Nephron progenitor cell (in vitro differentiated cells): ENCODE measurements at regions not wholly inside any gene's neighbourhood (a gene's known extent, or its start where the extent isn't known, plus 50 kb on each side); places are given as distances from the start of the nearest gene placed in this dataset.
A peak's percentile ranks its signal among the peaks of the same experiment; 100 is the strongest.

ENCODE experiments used
- DNase-seq: peaks from one replicate; pipeline ENCODE4 v3.0.0; 2021
- H3K27ac Mint-ChIP-seq: 2 replicates; pipeline ENCODE4 v1.8.0; 2021; ENCODE audit warnings: mild to moderate bottlenecking, moderate library complexity, mixed read lengths
- H3K27me3 Mint-ChIP-seq: 2 replicates; pipeline ENCODE4 v1.8.0; 2021; ENCODE audit warnings: mild to moderate bottlenecking, low read depth, mixed read lengths; ENCODE audit not compliant: poor library complexity
- H3K36me3 Mint-ChIP-seq: 2 replicates; pipeline ENCODE4 v1.8.0; 2021; ENCODE audit warnings: low read depth, mixed read lengths
- H3K4me1 Mint-ChIP-seq: 2 replicates; pipeline ENCODE4 v1.8.0; 2021; ENCODE audit warnings: mixed read lengths
- H3K4me3 Mint-ChIP-seq: 2 replicates; pipeline ENCODE4 v1.8.0; 2021; ENCODE audit warnings: mild to moderate bottlenecking, moderate library complexity, mixed read lengths
- H3K9me3 Mint-ChIP-seq: 2 replicates; pipeline ENCODE4 v1.8.0; 2021; ENCODE audit warnings: mild to moderate bottlenecking, moderate library complexity, mixed read lengths
- CTCF ChIP-seq: fragments of 200-600 bp; sonication (generic); IDR thresholded peaks from 2 replicates; pipeline ENCODE4 v1.5.0; 2021; ENCODE audit warnings: antibody characterized with exemption

GRCh38 chr16:73730481-73731090, 566.0 kb upstream of the PSMD7 start:
- no peak overlapping the region for H3K27ac Mint-ChIP-seq
- peaks cover 1% of the 10 kb centered on the region for H3K4me1 Mint-ChIP-seq
- H3K27me3 Mint-ChIP-seq = peaks cover 3% of the 10 kb centered on the region
- peaks cover 6% of the 10 kb centered on the region for H3K36me3 Mint-ChIP-seq
- H3K4me3 Mint-ChIP-seq = no peak overlapping the region
- no peak for DNase-seq
- H3K9me3 Mint-ChIP-seq = peaks cover 29% of the 10 kb centered on the region
- no peak for TF ChIP-seq CTCF

- Mint-ChIP-seq H3K27me3 (peaks cover 3% of the 10 kb centered on the region), H3K4me1 (peaks cover 18% of the 10 kb centered on the region), H3K4me3 (no peak overlapping the region), H3K9me3 (no peaks in the 10 kb centered on the region), H3K36me3 (no peaks in the 10 kb centered on the region), H3K27ac (no peak overlapping the region)
- no peak for TF ChIP-seq CTCF
- DNase-seq = no peak
These were observed 571.5 kb upstream of the PSMD7 start for GRCh38 chr16:73725156-73725555.

GRCh38 chr16:73724503-73724902, 572.1 kb upstream of the PSMD7 start:
- H3K36me3 Mint-ChIP-seq = no peaks in the 10 kb centered on the region
- no peaks in the 10 kb centered on the region for H3K9me3 Mint-ChIP-seq
- H3K4me1 Mint-ChIP-seq = peaks cover 18% of the 10 kb centered on the region
- H3K27ac Mint-ChIP-seq = peak overlapping the region; percentile 47
- DNase-seq = no peak
- H3K4me3 Mint-ChIP-seq = no peak overlapping the region
- peaks cover 3% of the 10 kb centered on the region for H3K27me3 Mint-ChIP-seq
- no peak for TF ChIP-seq CTCF

- DNase-seq = no peak
- Mint-ChIP-seq H3K4me3 (no peak overlapping the region), H3K4me1 (peaks cover 25% of the 10 kb centered on the region), H3K27ac (no peak overlapping the region), H3K9me3 (no peaks in the 10 kb centered on the region), H3K27me3 (no peaks in the 10 kb centered on the region), H3K36me3 (no peaks in the 10 kb centered on the region)
- TF ChIP-seq CTCF = no peak
These were observed 579.2 kb upstream of the PSMD7 start for GRCh38 chr16:73717266-73717974.

- H3K36me3 Mint-ChIP-seq = no peaks in the 10 kb centered on the region
These were observed 581.6 kb upstream of the PSMD7 start for GRCh38 chr16:73714976-73715375.

More at GRCh38 chr16:73714976-73715375, 581.6 kb upstream of the PSMD7 start:
- no peak for DNase-seq
- TF ChIP-seq CTCF = no peak
- Mint-ChIP-seq H3K27ac (no peak overlapping the region), H3K27me3 (no peaks in the 10 kb centered on the region), H3K9me3 (no peaks in the 10 kb centered on the region), H3K4me1 (peaks cover 49% of the 10 kb centered on the region), H3K4me3 (no peak overlapping the region)
